ENCODE measurements at regions not wholly inside any gene's neighbourhood (a gene's known extent, or its start where the extent isn't known, plus 50 kb on each side); places are given as distances from the start of the nearest gene placed in this dataset.

DNA sequence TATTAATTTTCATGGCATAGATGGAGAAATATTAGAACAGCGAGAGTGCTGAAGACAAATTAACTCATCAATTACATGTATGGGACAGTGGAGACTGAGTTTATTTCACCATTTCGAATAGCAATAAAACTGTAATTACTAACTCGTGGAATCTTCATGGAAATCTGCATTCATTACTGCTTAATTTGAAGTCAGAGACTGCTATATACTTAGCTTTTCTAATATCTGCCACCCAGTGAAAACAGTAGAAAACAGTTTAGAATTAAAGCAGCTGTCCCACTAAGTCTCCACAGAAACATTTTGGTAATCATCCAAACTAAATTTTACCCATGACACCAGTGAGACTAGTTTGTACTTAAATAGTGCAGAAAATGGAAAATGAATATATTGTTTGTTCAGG, 56.8 kb downstream of the IZUMO3 start:
- no peak for DNase-seq (ENCODE audit: low spot score)

DNA sequence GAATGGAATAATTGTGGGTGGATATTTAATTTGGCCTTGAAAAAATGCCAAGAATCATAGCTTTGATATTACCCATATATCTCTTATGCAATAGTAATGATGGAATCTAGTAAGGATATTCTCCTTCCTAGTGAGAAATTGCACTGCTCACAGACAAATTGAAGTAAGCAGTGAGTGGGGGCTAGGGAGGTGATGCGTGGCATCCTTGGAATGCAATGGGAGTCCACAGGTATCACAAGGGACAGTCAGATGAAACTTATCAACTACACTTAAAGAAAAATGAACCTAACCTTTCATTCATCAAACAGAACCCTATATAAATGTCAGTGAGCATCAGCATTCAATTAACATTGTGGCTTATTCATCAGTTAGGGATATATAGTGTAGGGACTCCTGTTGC, 57.8 kb downstream of the IZUMO3 start:
- DNase-seq (ENCODE audit: low spot score): no peak

DNA sequence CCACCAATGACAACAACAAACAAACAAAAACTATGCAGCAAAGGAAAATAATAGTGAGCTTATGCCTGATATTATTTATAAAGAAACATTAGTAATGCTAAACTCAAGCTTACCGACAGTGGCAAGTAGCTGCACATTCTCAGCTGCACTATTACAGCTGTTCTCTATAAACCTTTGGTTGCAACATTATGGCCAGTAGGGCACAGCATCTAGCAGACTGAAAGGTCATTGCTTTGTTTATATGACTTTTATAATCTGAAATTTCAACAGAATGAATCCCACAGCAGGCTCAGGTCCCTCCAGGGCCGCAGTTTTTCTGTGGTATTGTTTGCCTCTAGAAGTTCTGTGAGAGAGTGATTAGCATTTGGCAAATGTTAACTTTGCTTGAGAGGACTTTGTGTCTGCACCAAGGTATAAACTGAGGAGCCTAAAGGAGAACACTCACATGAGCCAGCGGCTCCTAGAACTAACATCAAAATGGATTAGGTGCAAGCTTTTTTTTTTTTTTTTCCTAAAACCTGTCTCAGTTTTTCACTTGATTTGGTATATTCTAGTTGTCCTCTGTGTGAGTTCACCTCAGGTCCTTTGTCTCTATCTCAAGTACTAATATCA, 58.3 kb downstream of the IZUMO3 start:
- DNase-seq (ENCODE audit: low spot score): no peak

DNA sequence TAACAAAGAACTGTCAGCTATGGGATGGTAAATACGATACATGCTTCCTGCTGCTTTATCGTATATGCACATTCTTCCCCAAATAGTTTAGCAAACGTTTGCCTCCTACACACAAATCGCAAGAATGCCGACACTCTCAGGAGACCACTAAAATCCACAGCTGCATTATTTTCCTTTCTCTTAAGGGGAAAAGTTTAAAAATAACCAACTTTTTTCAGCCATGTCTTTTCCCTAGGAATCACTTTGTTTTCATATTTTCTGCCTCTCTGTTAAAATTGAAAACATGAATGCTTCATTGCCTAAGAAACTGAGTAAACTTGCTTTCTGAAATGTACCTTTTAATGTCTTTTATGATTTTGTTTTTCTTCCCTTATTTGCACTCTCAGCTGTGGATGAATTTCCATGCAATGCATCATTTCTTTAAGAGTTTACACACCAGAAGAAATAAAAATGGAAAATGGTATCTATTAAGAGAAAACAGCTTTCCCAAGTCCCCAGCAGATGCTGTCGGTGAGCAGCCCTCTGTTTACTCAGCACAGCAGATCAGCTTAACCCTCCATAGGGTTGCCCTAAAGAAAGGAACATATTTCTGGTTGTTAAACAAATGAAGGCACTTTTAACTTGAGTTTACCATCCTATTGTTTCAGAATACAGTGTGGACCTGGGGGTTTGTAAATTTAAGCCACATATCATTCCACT, 66.2 kb downstream of the IZUMO3 start:
- no peak for DNase-seq (ENCODE audit: low spot score)

DNA sequence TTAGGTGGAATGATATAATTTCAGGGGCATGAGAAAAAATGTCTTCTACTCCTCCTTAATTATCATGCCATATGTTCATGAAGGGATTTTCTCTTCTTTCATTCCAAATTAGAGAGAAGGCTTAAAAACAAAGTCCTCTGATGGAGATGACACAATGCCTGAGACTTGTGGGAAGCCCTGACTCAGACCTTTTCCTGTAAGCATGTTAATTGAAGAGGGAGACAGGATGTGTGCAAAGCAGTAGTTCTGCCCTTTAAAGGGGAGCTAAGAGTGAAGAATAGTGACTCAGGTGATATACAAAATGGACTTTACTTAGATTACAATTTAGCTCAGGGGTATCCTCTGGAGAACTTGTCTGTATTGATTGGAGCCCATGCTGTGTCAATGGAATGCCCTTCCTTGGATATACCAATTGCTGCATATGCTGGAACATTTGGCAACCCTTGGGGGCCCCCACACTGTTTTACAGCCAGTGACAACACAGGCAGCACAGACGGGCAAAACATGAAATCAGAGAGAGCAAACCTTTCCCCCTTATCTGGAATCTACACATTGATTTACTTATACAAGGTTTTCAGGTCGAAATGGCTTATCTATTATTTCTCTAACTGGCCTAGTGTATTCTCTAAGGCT, 81.3 kb downstream of the IZUMO3 start:
- peak; percentile 1 for DNase-seq (ENCODE audit: low spot score)

DNA sequence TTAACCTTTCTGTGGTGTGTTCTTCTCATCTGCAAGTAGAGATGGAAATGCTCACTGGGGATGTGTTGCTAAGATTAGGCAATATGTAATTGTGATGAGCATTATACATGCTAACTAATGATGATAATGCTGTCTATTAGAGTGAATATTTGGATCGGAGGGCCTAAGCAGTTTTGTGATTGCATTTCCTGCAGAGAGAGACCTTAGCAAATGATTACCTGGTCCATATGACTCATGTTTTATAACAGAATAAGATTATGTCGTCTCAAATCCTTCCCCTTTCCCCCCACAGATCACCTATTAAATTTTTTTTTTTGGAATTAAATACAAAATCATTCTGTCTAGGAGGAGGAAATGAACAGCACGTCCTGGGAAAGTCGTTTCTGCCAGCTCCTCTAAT, 82.7 kb downstream of the IZUMO3 start:
- DNase-seq (ENCODE audit: low spot score): no peak

DNA sequence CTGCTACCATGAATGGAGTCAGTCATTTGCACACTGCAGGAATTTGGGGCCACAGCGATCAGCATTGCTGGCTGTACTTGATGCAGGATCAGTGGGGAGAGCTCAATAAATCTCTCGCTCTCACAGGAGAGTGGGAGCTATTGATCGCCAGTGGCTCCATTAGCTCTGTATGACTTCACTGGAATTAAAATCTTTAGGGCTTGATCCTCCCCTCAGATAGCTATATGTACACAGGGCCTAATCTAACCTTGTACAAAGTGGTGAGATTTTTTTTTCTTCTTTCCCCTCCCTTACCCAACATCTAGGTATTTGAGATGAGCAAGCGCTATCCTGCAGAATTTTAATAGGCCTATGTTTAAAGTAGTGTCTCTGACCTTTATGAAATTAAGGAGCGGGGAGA, 84.9 kb downstream of the IZUMO3 start:
- DNase-seq (ENCODE audit: low spot score): no peak

DNA sequence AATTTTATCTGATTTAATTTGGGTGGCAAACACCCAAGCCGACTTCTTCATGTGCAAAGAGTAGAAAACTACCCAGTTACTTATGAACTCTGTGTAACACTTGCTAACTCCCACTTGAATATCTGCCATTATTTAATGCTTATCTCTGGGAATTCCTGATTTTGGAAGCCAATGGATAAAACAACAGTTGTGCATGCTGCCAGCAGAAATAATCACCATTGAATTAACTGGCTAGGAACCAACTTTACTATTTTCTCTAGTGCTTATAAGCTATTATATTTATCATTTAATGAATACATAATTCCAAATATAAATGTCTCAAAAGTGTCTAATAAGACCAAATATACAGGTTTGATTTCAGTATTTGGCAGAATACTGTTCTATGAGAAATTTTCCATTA, 85.7 kb downstream of the IZUMO3 start:
- DNase-seq (ENCODE audit: low spot score): no peak

DNA sequence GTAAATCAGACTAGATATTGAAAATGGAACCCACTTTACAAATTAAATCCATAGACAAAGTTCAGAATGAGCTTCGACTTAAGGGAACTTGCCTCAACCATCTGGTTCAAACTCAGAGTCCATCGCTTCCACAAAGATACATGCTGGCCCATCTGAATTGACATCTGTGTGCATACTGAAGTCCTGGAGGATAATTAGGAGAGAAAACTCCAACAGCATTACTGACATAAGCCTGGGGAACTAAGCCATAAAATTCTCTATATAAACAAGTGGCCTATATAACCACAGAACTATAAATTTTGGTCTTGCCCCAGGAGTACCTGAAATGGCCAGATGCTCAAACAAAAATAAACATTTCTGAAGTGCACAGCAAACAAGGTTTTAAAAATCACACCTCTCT, 94.4 kb downstream of the IZUMO3 start:
- DNase-seq (ENCODE audit: low spot score): peak; percentile 24

DNA sequence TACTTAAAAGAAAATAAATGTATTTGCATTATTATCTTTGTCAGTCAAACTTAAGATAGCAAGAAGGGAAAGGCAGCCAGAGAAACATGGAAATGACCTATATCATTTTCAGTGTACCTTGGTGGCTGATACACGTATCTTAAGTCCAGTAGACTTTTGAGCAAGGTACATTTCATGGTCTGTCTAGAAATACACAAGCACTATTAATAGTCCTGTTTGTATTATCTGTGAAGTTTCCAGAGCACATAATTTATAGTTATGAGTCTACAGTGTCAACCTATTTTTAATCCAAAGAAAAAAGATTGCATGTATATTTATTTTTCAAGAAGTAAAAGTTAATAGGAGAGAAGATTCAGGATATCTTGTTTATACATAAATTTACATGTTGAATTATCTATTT, 95.7 kb downstream of the IZUMO3 start:
- no peak for DNase-seq (ENCODE audit: low spot score)

DNA sequence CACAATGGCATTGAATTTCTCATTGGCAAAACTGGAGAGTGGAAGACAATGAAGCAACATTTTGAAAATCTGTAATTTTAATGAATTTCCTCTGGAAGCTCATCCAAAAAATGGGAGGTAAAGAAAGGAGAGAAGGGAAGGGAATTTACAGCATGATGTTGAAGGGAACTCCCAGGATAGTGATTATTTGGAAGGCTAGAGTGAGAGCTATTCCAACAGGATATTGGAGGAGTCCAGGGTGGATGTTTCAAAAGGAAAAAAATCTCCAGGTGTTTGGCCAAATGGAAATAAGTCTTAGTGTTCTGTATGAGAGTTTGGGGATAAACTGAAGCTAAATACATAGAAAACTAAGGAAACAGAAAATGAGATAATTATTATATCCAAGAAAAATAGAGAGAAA, 106.2 kb downstream of the IZUMO3 start:
- no peak for DNase-seq (ENCODE audit: low spot score)

DNA sequence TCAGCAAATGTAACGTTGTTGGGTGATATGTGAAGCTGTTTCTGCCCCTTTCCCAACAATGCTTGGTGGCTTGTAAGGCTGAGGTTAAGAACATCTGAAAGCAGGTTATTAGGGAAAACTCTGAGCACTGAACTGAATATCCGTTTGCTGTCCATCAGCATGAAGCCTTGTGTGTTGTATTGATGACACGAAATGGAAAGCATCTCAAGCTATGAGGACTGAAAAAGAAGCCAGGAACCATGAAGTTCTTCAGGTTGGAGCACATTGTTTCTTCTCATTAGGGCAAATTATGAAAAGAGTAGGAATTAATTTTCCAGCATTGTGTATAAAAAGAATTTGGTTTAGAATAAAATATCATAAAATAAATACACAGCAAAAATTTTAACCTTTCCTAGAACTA, 106.8 kb downstream of the IZUMO3 start:
- no peak for DNase-seq (ENCODE audit: low spot score)

DNA sequence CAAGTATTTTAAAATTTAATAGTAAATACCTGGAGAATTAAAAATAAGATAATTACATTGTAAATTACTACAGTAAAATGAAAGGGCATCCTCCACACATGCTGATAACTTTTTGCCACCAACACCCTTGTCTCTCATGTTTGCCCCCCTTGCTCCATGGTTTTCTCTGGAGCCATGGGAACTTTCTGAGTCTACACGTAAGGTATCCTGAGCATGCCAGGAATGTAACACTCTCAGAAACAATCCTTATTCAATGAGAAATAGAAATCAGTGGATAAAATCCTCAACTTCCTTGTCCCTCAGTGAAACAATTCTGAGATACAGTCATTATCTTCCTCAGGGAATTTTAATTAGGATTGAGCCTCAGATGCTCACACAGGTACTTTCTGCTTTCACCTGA, 108.9 kb downstream of the IZUMO3 start:
- DNase-seq (ENCODE audit: low spot score): no peak

DNA sequence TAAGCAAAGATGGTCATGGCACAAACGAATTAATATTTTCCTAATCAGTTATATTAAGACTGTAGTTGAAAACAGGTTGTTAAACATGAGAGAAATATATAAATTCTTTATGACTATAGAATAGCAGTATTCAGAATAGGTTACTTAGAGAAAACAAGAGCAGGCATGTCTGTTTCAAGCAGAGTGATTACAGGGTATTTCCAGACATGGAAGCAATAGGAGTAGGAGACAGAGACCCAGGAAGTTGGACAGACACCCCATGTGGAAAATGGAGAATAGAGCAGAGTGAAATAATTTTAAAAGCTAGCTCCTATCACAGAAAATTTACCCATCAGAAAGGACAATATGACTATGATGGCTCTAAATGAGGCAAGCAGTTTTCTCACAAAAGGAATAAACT, 111.5 kb downstream of the IZUMO3 start:
- no peak for DNase-seq (ENCODE audit: low spot score)

DNA sequence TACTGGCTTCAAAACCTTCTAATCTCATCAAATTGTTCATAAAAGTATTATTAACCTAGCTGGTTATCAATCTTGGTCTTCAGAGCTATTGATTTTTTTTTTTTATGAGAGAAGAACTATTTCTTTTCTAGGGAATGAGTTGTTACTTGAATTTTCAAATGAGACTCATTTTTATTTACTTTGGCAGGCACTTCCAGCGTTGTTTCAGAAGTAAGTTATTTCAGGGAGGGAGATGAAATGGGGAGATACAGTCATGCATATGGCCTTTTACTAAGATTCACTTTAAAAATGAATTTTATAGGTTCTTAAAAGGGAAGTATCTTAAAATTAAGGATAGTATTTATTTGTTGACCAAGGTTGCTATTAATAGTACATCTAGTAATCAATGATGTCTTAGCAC, 129.6 kb downstream of the IZUMO3 start:
- no peak for DNase-seq (ENCODE audit: low spot score)

DNA sequence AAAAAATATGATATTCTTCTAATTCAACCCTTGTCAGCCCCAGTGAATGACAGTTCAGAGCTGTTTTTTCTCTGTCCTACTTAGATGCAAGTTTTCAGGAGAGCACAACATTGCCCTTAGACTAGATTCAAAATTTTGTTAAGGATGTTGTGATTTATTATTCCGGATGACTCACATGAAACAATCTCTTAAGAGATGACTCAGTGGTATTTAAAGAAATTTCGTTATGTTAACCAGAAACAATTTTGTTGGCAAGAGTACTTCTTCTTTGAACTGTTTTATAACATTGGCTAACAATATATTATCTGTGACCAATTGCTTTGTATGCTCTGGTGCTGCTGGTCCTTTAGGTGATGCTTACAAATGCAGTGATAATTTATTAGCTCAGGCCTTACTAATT, 132.0 kb downstream of the IZUMO3 start:
- no peak for DNase-seq (ENCODE audit: low spot score)

DNA sequence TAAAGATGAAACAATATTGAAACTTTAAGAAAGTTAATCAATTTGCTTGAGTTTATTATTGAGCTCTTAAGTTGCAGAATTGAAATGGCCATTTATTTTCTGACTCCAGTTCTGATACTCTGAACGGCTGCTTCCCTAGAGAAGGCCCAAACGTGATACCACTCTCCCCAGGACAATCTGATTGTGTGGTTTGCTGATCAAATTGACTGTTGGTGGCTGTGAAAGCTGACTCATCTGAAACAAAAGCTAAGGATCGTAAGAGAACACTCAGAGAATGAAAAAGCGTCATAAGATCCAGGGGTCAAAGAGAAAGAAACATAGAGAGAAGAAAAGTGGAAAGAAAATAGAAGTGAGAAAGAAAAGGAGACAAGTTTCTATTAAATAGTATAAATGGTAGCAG, 147.2 kb downstream of the IZUMO3 start:
- no peak for DNase-seq (ENCODE audit: low spot score)

DNA sequence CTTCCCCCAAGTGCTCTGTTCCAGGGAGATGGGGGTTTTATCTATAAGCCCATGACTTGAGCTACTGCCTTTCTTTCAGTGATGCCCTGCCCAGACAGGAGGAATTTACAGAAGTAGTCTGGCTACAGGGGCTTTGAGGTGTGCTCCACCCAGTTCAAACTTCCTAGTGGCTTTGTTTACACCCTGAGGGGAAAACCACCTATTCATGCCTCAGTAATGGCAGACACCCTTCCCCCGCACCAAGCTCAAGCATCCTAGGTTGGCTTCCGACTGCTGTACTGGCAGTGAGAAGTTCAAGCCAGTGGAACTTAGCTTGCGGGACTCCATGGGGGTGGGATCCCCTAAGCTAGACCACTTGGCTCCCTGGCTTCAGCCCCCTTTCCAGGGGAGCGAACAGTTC, 154.6 kb downstream of the IZUMO3 start:
- no peak for DNase-seq (ENCODE audit: low spot score)

DNA sequence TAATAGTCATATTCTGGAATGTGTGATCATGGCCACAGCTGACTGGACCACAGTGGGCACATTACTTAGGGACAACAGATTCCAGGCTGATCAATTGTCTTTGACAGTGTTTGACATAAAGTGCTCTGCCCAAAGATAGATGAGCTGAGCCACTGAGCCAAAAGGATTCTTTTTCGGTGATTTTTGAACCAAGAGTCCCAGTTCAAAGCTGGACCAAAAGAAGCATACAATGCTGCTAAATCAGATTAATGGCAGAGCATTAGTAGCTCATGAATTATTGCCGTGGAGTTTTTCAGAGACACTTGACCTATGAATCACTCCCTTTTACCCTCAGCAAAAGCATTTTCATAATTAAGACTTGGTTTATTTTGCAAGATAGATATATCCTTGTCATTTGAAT, 160.6 kb downstream of the IZUMO3 start:
- DNase-seq (ENCODE audit: low spot score): no peak

DNA sequence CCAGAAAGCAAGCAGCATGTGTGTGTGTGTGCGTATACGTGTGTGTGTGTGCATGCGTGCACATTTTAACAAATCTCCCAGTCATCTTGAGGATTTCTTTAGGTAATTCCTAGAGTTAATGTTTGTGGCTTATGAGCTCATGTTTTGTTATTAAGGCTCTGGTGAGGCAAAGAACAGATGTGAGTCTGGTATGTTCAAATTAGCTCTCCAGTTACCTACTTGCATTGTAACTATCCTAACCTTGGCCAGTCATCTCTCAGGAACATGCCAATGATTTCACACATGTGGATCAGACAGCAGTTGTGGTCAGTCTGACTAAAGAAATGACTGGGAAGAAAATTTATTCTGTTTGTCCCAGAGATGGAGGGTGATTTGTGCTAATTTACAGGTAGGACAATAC, 163.1 kb downstream of the IZUMO3 start:
- no peak for DNase-seq (ENCODE audit: low spot score)

DNA sequence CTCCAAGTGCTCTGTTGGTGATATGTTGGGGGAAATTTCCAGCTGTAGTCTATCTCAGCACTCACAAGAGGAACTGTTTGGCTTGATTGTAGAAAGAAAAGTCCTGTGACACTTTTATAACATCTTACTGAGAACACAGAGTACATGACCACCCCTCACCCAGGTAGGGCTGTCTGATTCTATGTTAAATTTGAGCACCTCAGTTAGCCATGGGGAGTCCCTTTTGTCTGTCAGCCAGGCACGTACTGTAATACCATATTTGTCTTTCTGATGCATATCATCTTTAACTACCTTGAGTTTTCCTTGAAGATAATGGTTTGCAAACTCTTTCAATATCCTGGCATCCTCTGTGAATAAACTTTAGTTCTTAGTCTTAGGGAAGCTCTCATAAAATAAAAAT, 164.5 kb downstream of the IZUMO3 start:
- DNase-seq (ENCODE audit: low spot score): no peak

DNA sequence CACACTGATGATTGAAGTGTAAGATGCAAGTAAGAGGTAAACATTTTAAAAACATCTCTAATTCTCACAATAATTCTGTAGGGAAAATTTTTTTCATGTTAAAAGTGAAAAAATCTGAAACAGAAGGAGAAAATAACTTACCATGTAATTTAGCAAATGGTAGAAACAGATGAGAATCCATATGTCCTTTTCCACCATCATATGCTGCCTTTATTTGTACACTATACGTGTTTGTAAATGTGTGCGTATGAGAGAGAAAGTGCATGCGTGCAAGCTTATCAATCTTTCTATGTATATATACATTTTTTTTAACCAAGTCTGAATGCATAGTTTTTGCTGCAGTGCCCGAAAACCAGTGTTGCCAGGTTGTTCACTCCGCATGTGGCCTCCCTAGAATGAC, 186.7 kb downstream of the IZUMO3 start:
- no peak for DNase-seq (ENCODE audit: low spot score)

DNA sequence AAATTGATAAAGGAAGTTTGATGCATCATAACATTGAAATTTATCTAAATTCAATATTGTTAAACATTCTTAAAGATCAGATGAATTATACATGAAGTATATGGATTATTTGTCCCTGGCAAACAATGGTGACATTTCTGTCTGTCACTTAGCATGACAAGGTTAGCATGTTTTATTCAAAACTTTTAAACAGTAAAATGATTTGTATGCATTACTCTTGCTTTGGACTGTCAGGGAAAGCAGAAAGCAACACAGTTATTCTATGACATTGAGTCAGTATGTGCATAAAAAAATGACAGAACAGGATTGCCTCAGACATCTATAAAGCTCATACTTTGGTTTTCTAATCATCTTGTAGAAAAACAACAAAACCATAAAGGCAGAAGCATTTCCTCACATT, 193.7 kb downstream of the IZUMO3 start:
- DNase-seq (ENCODE audit: low spot score): no peak

DNA sequence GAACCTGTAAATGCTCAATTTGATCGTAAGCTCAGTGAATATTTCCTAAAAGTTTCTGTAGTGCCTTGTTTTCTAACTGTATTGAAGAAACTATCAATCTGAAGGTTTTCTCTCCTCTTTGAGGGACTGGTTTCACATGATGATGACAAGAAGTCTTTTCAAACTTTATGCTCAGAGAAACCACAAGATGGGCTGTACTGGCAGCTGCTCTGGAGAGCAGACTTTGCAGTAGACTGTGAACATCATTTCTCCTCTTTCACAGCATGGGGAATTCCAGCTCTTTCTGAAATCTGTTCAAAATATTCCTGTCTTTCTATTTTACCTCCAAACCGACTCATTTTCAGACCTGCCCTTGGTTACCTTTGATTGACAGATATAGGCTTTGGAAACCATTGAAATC, 194.4 kb downstream of the IZUMO3 start:
- DNase-seq (ENCODE audit: low spot score): no peak
